AG09319 (cell line): ENCODE measurements at regions not wholly inside any gene's neighbourhood (a gene's known extent, or its start where the extent isn't known, plus 50 kb on each side); places are given as distances from the start of the nearest gene placed in this dataset.

ENCODE experiments used
- DNase-seq: peaks from one replicate; pipeline ENCODE4 v3.0.0-alpha.2; 2010; ENCODE audit warnings: low read depth; ENCODE audit errors: extremely low read depth
- CTCF ChIP-seq: IDR thresholded peaks from 2 replicates; pipeline ENCODE4 v1.5.1; 2011; ENCODE audit warnings: low read depth, mild to moderate bottlenecking, inconsistent platforms, low read length, moderate library complexity

- DNase-seq = no peak
- TF ChIP-seq CTCF = no peak
Measured at GRCh38 chr18:24627644-24628315, 167.3 kb downstream of the HRH4 start.

- no peak for DNase-seq
- TF ChIP-seq CTCF = no peak
Measured at GRCh38 chr18:24628326-24628725, 167.9 kb downstream of the HRH4 start.

- no peak for TF ChIP-seq CTCF
- DNase-seq = no peak
Measured at GRCh38 chr18:24629921-24630320, 169.5 kb downstream of the HRH4 start.

- no peak for DNase-seq
- TF ChIP-seq CTCF = no peak
Measured at GRCh38 chr18:24630346-24630880, 170.0 kb downstream of the HRH4 start.

GRCh38 chr18:24631243-24632025 lies 171.0 kb downstream of the HRH4 start:
- TF ChIP-seq CTCF = no peak; the same call in 1 of the 2 replicates
- no peak for DNase-seq

GRCh38 chr18:24632158-24632988 lies 171.9 kb downstream of the HRH4 start:
- TF ChIP-seq CTCF = no peak
- no peak for DNase-seq
